ENCODE measurements at regions not wholly inside any gene's neighbourhood (a gene's known extent, or its start where the extent isn't known, plus 50 kb on each side); places are given as distances from the start of the nearest gene placed in this dataset.

DNA sequence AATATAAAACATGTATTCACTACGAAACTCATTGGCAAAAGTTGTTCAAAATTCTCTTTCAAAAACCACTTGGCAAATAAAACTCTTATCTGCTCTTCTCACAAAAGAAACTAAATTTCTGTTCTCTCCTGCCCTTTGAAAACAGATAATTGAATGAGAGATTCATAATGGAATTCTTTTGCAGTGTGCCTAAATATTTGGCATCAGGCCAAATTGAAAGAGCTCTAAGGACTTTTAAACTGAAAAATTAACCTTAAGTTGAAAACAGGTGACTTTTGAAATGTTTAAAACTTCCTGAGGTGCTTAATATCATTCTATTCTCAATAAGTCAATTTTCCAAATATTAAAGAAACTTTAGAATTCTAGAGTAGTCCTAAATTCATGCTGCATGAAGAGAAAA is 136.4 kb downstream of the FSCB start:
- ChIA-PET CTCF (no interaction called here), POLR2A (ENCODE audit: unreplicated experiment) (no interaction called here)
- DNase-seq (peak; percentile 8), ATAC-seq (no peak)
- no peaks in the 10 kb centered on the region for H3K9me2 ChIP-seq (replicated peaks; ENCODE audit: low read length)
- peaks cover 9% of the 10 kb centered on the region for H3K9me3 ChIP-seq (ENCODE audit: low read length)
- no peaks in the 10 kb centered on the region for H4K20me1 ChIP-seq (ENCODE audit: low read length)
- no peak overlapping the region for H3K27ac ChIP-seq (ENCODE audit: low read length)
- H3K4me1 ChIP-seq (ENCODE audit: insufficient read depth, low read length) = peaks cover 59% of the 10 kb centered on the region
- H3K27me3 ChIP-seq (ENCODE audit: low read length) = no peaks in the 10 kb centered on the region
- no peak overlapping the region; the same call in 1 of the 2 replicates for H3K4me2 ChIP-seq (ENCODE audit: low read length)
- no TSS peak for BruUV-seq (replicated peaks)
- H3K36me3 ChIP-seq (ENCODE audit: low read depth, low read length) = peaks cover 13% of the 10 kb centered on the region; the same call in 1 of the 2 replicates
- H3K9ac ChIP-seq (ENCODE audit: low read length) = no peak overlapping the region
- intact Hi-C loops (cut with micrococcal nuclease) = loop anchor here (5.0 to 10.0 kb wide), 2 partner anchors 197 to 244 kb away; no protein-coding TSS in a partner anchor
- no peak overlapping the region for H2AFZ ChIP-seq (ENCODE audit: low read length)
- no peak overlapping the region for H3K4me3 ChIP-seq (ENCODE audit: low read length)
- H3F3A ChIP-seq (ENCODE audit: low read length, unreplicated experiment) = no peaks in the 10 kb centered on the region
- no peaks in the 10 kb centered on the region for H3K79me2 ChIP-seq (ENCODE audit: low read length)
- TF ChIP-seq, protein P1, sequence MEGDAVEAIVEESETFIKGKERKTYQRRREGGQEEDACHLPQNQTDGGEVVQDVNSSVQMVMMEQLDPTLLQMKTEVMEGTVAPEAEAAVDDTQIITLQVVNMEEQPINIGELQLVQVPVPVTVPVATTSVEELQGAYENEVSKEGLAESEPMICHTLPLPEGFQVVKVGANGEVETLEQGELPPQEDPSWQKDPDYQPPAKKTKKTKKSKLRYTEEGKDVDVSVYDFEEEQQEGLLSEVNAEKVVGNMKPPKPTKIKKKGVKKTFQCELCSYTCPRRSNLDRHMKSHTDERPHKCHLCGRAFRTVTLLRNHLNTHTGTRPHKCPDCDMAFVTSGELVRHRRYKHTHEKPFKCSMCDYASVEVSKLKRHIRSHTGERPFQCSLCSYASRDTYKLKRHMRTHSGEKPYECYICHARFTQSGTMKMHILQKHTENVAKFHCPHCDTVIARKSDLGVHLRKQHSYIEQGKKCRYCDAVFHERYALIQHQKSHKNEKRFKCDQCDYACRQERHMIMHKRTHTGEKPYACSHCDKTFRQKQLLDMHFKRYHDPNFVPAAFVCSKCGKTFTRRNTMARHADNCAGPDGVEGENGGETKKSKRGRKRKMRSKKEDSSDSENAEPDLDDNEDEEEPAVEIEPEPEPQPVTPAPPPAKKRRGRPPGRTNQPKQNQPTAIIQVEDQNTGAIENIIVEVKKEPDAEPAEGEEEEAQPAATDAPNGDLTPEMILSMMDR (conservative IDR thresholded peaks at IDR 0.05; ENCODE audit: low read depth, low read length) = no peak
- TF ChIP-seq EZH2phosphoT487 (IDR thresholded peaks at IDR 0.05; ENCODE audit: borderline replicate concordance, low read length) = no peak
- no peak for TF ChIP-seq EZH2 (IDR thresholded peaks at IDR 0.05; ENCODE audit: low read length, unreplicated experiment)

DNA sequence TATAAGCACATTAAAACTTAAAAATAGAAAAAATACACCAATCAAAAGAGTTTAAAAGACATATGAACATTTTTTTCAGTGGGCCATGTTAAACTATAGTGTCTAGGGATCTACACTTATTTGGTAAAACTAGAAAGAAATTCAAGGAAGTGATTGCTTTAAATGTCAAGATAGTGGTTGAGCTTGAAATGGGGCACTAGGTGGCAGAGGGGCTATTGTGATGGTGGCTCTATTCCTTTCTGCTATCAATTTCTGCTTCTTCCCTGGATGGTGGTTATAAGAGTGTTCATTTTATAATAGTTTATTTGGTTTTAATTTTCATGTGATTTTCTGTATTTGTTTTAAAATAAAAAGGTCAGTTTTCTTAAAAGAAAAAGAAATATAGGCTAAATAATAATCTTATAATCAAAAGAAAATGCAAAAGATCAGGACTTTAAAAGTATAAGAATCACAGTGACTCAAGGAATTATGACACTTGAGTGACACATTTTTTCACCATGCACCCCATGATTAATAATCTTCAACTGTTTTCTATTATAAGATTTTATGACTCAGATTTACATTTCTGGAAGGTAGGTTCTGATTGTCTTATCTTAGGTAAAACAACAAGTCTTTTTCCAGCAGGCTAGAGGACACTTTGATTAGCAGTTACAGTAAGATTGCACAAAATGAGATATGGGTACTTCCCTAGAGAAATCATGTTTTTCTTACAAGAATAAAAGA is 137.5 kb downstream of the FSCB start:
- Histone ChIP-seq H3K79me2 (ENCODE audit: low read length) (no peaks in the 10 kb centered on the region), H3K9me3 (ENCODE audit: low read length) (peaks cover 2% of the 10 kb centered on the region; the same call in 1 of the 2 replicates), H3K4me3 (ENCODE audit: low read length) (no peak overlapping the region), H3K4me1 (ENCODE audit: insufficient read depth, low read length) (peaks cover 59% of the 10 kb centered on the region), H3F3A (ENCODE audit: low read length, unreplicated experiment) (no peaks in the 10 kb centered on the region), H3K27me3 (ENCODE audit: low read length) (no peaks in the 10 kb centered on the region), H3K9ac (ENCODE audit: low read length) (no peak overlapping the region), H3K36me3 (ENCODE audit: low read depth, low read length) (peaks cover 5% of the 10 kb centered on the region; the same call in 1 of the 2 replicates), H3K27ac (ENCODE audit: low read length) (peak overlapping the region; percentile 46), H3K9me2 (replicated peaks; ENCODE audit: low read length) (no peaks in the 10 kb centered on the region), H3K4me2 (ENCODE audit: low read length) (peak overlapping the region; percentile 23), H4K20me1 (ENCODE audit: low read length) (no peaks in the 10 kb centered on the region), H2AFZ (ENCODE audit: low read length) (no peak overlapping the region)
- POLR2A ChIA-PET (ENCODE audit: unreplicated experiment) = no interaction called here
- CTCF ChIA-PET = interaction anchor here (0.6 kb wide), 1 partner anchor 180 kb away, joined by 3 read pairs; no protein-coding TSS in a partner anchor
- DNase-seq = peak; percentile 60
- no TSS peak for BruUV-seq (replicated peaks)
- no peak for ATAC-seq
- TF ChIP-seq EZH2phosphoT487 (IDR thresholded peaks at IDR 0.05; ENCODE audit: borderline replicate concordance, low read length) (no peak), EZH2 (IDR thresholded peaks at IDR 0.05; ENCODE audit: low read length, unreplicated experiment) (no peak)
- TF ChIP-seq, protein P1 (conservative IDR thresholded peaks at IDR 0.05; ENCODE audit: low read depth, low read length) = peak; percentile 41
- intact Hi-C loops (cut with micrococcal nuclease) = loop anchor here (5.0 to 10.0 kb wide), 3 partner anchors 198 to 435 kb away; no protein-coding TSS in a partner anchor

DNA sequence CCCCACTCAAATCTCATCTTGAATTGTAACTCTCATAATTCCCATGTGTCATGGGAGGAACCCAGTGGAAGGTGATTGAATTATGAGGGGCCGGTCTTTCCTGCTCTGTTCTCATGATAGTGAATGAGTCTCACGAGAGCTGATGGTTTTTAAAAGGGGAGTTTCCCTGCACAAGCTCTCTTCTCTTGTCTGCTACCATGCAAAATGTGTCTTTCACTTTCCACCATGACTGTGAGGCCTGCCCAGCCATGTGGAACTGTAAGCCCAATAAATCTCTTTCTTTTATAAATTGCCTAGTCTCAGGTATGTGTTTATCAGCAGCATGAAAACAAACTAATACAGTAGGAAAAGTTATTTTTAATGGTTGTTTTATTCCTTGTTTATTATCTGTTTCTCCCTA is 146.0 kb downstream of the FSCB start:
- no peak for TF ChIP-seq EZH2phosphoT487 (IDR thresholded peaks at IDR 0.05; ENCODE audit: borderline replicate concordance, low read length)
- TF ChIP-seq EZH2 (IDR thresholded peaks at IDR 0.05; ENCODE audit: low read length, unreplicated experiment) = no peak
- TF ChIP-seq, protein P1 (conservative IDR thresholded peaks at IDR 0.05; ENCODE audit: low read depth, low read length) = no peak
- intact Hi-C loops (cut with micrococcal nuclease) = loop anchor here (10.0 kb wide), 1 partner anchor 444 kb away; no protein-coding TSS in a partner anchor
- CTCF ChIA-PET = no interaction called here
- Histone ChIP-seq H3K9me3 (ENCODE audit: low read length) (no peaks in the 10 kb centered on the region), H2AFZ (ENCODE audit: low read length) (no peak overlapping the region), H3F3A (ENCODE audit: low read length, unreplicated experiment) (no peaks in the 10 kb centered on the region), H3K27me3 (ENCODE audit: low read length) (no peaks in the 10 kb centered on the region), H3K27ac (ENCODE audit: low read length) (no peak overlapping the region), H3K4me1 (ENCODE audit: insufficient read depth, low read length) (peaks cover 14% of the 10 kb centered on the region), H3K79me2 (ENCODE audit: low read length) (no peaks in the 10 kb centered on the region), H3K9ac (ENCODE audit: low read length) (no peak overlapping the region), H3K9me2 (replicated peaks; ENCODE audit: low read length) (no peaks in the 10 kb centered on the region), H4K20me1 (ENCODE audit: low read length) (no peaks in the 10 kb centered on the region), H3K4me2 (ENCODE audit: low read length) (no peak overlapping the region), H3K4me3 (ENCODE audit: low read length) (no peak overlapping the region), H3K36me3 (ENCODE audit: low read depth, low read length) (no peaks in the 10 kb centered on the region)
- no TSS peak for BruUV-seq (replicated peaks)
- no peak for ATAC-seq
- POLR2A ChIA-PET (ENCODE audit: unreplicated experiment) = no interaction called here
- no peak for DNase-seq

Data from PC-3 (cell line).